Fibroblast of lung (primary cell): ENCODE measurements at regions not wholly inside any gene's neighbourhood (a gene's known extent, or its start where the extent isn't known, plus 50 kb on each side); places are given as distances from the start of the nearest gene placed in this dataset.

Source experiments
- DNase-seq, 2 donors: peaks; one replicate each; pipeline versions ENCODE4 v3.0.0 to v3.0.0-alpha.2; 2010; ENCODE audit warnings: low read depth in 2 of 2
- H2AFZ ChIP-seq: 2 replicates; pipeline ENCODE4 v1.5.1; 2012; ENCODE audit warnings: low read length, control low read depth, inconsistent platforms
- H3K27ac ChIP-seq: 2 replicates; pipeline ENCODE4 v1.5.1; 2011; ENCODE audit warnings: low read length, control low read depth; ENCODE audit not compliant: insufficient read depth
- H3K27me3 ChIP-seq: 2 replicates; pipeline ENCODE4 v1.5.1; 2011; ENCODE audit warnings: mild to moderate bottlenecking, low read length; ENCODE audit not compliant: control insufficient read depth, insufficient read depth
- H3K36me3 ChIP-seq: 2 replicates; pipeline ENCODE4 v1.5.1; 2011; ENCODE audit warnings: low read length; ENCODE audit not compliant: control insufficient read depth, insufficient read depth
- H3K4me1 ChIP-seq: 2 replicates; pipeline ENCODE4 v1.5.1; 2011; ENCODE audit warnings: low read length; ENCODE audit not compliant: control insufficient read depth, insufficient read depth; ENCODE audit errors: extremely low read depth
- H3K4me2 ChIP-seq: 2 replicates; pipeline ENCODE4 v1.5.1; 2011; ENCODE audit warnings: low read length, control low read depth; ENCODE audit not compliant: insufficient read depth; ENCODE audit errors: extremely low read depth
- H3K4me3 ChIP-seq, 4 experiments: fragments of 200-600 bp in 1 of 4; sonication (generic) in 1 of 4; replicated peaks in 1 of 4; 2 replicates each; pipeline ENCODE4 v1.5.1; 2011 to 2016; ENCODE audit warnings: low read length in 4 of 4, low read depth in 3 of 4, mild to moderate bottlenecking in 3 of 4, control low read depth in 2 of 4, inconsistent platforms in 1 of 4, mixed read lengths in 1 of 4; ENCODE audit not compliant: insufficient read depth in 1 of 4; ENCODE audit errors: control extremely low read depth in 1 of 4
- H3K79me2 ChIP-seq: 2 replicates; pipeline ENCODE4 v1.5.1; 2012; ENCODE audit warnings: mild to moderate bottlenecking, low read length, inconsistent platforms; ENCODE audit not compliant: control insufficient read depth, insufficient read depth
- H3K9ac ChIP-seq: 2 replicates; pipeline ENCODE4 v1.5.1; 2011; ENCODE audit warnings: mild to moderate bottlenecking, low read length, control low read depth; ENCODE audit not compliant: insufficient read depth
- H3K9me3 ChIP-seq: 2 replicates; pipeline ENCODE4 v1.5.1; 2012; ENCODE audit warnings: low read depth, low read length; ENCODE audit not compliant: control insufficient read depth, insufficient read depth
- H4K20me1 ChIP-seq: 2 replicates; pipeline ENCODE4 v1.5.1; 2011; ENCODE audit warnings: low read length; ENCODE audit not compliant: control insufficient read depth, insufficient read depth; ENCODE audit errors: extremely low read depth
- EZH2 ChIP-seq: IDR thresholded peaks from 2 replicates; pipeline ENCODE4 v1.5.1; 2012; ENCODE audit warnings: low read length, control low read depth, mild to moderate bottlenecking; ENCODE audit errors: missing control alignments
- TF ChIP-seq, protein P1 (sequence below), 2 donors: IDR thresholded peaks in 1 of 2; conservative IDR thresholded peaks in 1 of 2; 1 replicate in 1 of 2; 2 replicates in 1 of 2; pipeline ENCODE4 v1.5.1; 2011 to 2012; ENCODE audit warnings: low read length in 2 of 2, control low read depth in 1 of 2, inconsistent platforms in 1 of 2, low read depth in 1 of 2, mild to moderate bottlenecking in 1 of 2

GRCh38 chr1:68570871-68571270, 74.0 kb upstream of the DEPDC1 start:
- DNase-seq, result no peak
- Histone ChIP-seq H3K27ac (no peak overlapping the region), H3K79me2 (no peaks in the 10 kb centered on the region), H3K4me3 (no peak overlapping the region), H3K9ac (no peak overlapping the region), H3K27me3 (no peaks in the 10 kb centered on the region), H3K36me3 (no peaks in the 10 kb centered on the region), H4K20me1 (no peaks in the 10 kb centered on the region), H3K4me1 (no peaks in the 10 kb centered on the region), H2AFZ (no peak overlapping the region), H3K4me2 (no peak overlapping the region), H3K9me3 (no peaks in the 10 kb centered on the region)
- TF ChIP-seq EZH2, result no peak
- TF ChIP-seq, protein P1, sequence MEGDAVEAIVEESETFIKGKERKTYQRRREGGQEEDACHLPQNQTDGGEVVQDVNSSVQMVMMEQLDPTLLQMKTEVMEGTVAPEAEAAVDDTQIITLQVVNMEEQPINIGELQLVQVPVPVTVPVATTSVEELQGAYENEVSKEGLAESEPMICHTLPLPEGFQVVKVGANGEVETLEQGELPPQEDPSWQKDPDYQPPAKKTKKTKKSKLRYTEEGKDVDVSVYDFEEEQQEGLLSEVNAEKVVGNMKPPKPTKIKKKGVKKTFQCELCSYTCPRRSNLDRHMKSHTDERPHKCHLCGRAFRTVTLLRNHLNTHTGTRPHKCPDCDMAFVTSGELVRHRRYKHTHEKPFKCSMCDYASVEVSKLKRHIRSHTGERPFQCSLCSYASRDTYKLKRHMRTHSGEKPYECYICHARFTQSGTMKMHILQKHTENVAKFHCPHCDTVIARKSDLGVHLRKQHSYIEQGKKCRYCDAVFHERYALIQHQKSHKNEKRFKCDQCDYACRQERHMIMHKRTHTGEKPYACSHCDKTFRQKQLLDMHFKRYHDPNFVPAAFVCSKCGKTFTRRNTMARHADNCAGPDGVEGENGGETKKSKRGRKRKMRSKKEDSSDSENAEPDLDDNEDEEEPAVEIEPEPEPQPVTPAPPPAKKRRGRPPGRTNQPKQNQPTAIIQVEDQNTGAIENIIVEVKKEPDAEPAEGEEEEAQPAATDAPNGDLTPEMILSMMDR (conservative IDR thresholded peaks at IDR 0.05 in 1 of 2, IDR thresholded peaks at IDR 0.05 in 1 of 2; ENCODE audit: low read depth in 1 of 2, low read length in 2 of 2), result no peak

DNA sequence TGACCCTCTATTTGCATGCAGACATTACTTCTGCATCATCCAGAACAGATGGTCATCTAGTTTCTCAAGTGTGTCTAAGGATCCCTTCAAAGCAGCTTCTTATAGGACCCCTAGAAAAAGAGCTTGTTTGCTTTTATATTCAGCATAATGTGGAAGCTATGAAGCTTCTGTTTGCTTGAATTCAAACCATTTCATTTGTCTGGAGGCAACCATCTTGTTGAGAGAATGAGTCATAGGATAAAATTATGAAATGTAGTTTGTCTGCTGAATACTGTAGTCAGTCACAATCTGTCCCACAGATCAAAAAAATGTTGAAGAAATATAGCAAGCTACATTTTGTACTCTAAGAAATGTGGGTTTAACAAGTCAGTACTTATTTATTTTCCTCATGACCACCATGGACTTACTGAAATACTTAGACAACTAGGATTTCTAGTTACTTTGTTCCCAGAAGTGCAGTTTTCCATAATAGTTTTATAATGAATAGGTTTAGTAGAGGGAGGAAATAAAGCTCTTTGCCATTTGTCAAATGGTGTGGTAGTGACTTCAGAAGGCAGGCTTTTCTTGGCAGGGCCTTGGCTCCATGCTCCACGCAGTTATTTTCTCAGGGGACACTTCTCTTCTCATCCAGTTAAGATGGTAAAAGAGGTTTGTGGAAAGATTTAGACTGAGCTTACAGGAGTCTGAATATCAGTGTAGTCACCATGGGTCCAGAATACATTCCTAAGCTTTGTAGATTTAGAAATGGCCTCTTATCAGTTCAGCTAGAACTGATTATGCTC, 74.8 kb upstream of the DEPDC1 start:
- TF ChIP-seq, protein P1 (conservative IDR thresholded peaks at IDR 0.05 in 1 of 2, IDR thresholded peaks at IDR 0.05 in 1 of 2; ENCODE audit: low read depth in 1 of 2, low read length in 2 of 2), result no peak
- no peak for TF ChIP-seq EZH2
- Histone ChIP-seq H3K4me2 (no peak overlapping the region), H3K9ac (no peak overlapping the region), H3K79me2 (no peaks in the 10 kb centered on the region), H3K27me3 (no peaks in the 10 kb centered on the region), H3K27ac (no peak overlapping the region), H4K20me1 (no peaks in the 10 kb centered on the region), H3K4me1 (no peaks in the 10 kb centered on the region), H3K4me3 (no peak overlapping the region), H3K9me3 (no peaks in the 10 kb centered on the region), H3K36me3 (no peaks in the 10 kb centered on the region), H2AFZ (no peak overlapping the region)
- peak; percentile 11 to 16 for DNase-seq

DNA sequence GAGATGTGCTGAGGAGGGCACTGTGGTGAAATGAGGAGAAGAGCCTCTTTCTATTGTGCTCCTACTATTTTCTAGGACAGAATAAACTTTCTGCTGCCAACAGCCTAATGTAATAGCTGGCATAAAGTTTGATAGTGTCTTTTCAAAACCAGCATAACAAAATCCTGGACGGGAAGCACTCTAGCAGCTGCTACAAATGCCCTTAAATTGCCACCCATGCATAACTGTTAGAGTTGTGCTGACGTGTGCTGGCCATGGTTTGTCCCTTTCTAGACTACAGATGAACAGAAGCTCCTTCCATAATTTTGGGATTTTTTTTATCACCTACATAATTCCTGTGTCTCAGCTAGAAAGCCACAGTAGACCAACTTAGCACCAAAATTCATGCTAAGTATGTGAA, 88.5 kb upstream of the DEPDC1 start:
- H3K4me3 ChIP-seq, result no peak overlapping the region
- no peak overlapping the region for H3K4me2 ChIP-seq
- H3K27ac ChIP-seq, result no peak overlapping the region
- H3K9ac ChIP-seq, result no peak overlapping the region
- no peaks in the 10 kb centered on the region for H3K9me3 ChIP-seq
- H3K27me3 ChIP-seq, result no peaks in the 10 kb centered on the region
- no peaks in the 10 kb centered on the region for H3K79me2 ChIP-seq
- no peak for DNase-seq
- no peaks in the 10 kb centered on the region for H3K4me1 ChIP-seq
- no peak overlapping the region for H2AFZ ChIP-seq
- H4K20me1 ChIP-seq, result no peaks in the 10 kb centered on the region
- TF ChIP-seq, protein P1 (conservative IDR thresholded peaks at IDR 0.05 in 1 of 2, IDR thresholded peaks at IDR 0.05 in 1 of 2; ENCODE audit: low read depth in 1 of 2, low read length in 2 of 2), result no peak
- no peak for TF ChIP-seq EZH2
- H3K36me3 ChIP-seq, result no peaks in the 10 kb centered on the region
